GM08714 (cell line): ENCODE measurements at regions not wholly inside any gene's neighbourhood (a gene's known extent, or its start where the extent isn't known, plus 50 kb on each side); places are given as distances from the start of the nearest gene placed in this dataset.

Experiments used
- H3K4me3 ChIP-seq: fragments of 200-500 bp; sonication (Bioruptor generic); 2 replicates; pipeline ENCODE4 v1.5.1; 2014; ENCODE audit warnings: mild to moderate bottlenecking, low read length, inconsistent platforms
- ZNF274 ChIP-seq: IDR thresholded peaks from 2 replicates; pipeline ENCODE4 v1.6.1; 2012; ENCODE audit warnings: mild to moderate bottlenecking, low read depth, low read length

- TF ChIP-seq ZNF274: no peak
- H3K4me3 ChIP-seq: no peak overlapping the region
Observed at GRCh38 chr13:91099877-91100276, 247.6 kb upstream of the MIR17HG start.

- no peak for TF ChIP-seq ZNF274
- H3K4me3 ChIP-seq: no peak overlapping the region
Observed at GRCh38 chr13:91100944-91101343, 246.5 kb upstream of the MIR17HG start.

- TF ChIP-seq ZNF274: no peak
- no peak overlapping the region for H3K4me3 ChIP-seq
Observed at GRCh38 chr13:91101381-91101780, 246.1 kb upstream of the MIR17HG start.

GRCh38 chr13:91105270-91105669, 242.2 kb upstream of the MIR17HG start:
- TF ChIP-seq ZNF274: no peak
- no peak overlapping the region for H3K4me3 ChIP-seq

- H3K4me3 ChIP-seq: no peak overlapping the region
- no peak for TF ChIP-seq ZNF274
Observed at GRCh38 chr13:91106565-91106964, 240.9 kb upstream of the MIR17HG start.

- TF ChIP-seq ZNF274: no peak
- no peak overlapping the region for H3K4me3 ChIP-seq
Observed at GRCh38 chr13:91108315-91108714, 239.2 kb upstream of the MIR17HG start.

GRCh38 chr13:91111476-91112200, 235.8 kb upstream of the MIR17HG start:
- H3K4me3 ChIP-seq: no peak overlapping the region
- TF ChIP-seq ZNF274: no peak

- no peak for TF ChIP-seq ZNF274
Observed at GRCh38 chr13:91112201-91112923, 235.1 kb upstream of the MIR17HG start.

GRCh38 chr13:91112924-91113277, 234.6 kb upstream of the MIR17HG start:
- H3K4me3 ChIP-seq: no peak overlapping the region
- no peak for TF ChIP-seq ZNF274

More at GRCh38 chr13:91112201-91112923, 235.1 kb upstream of the MIR17HG start:
- no peak overlapping the region for H3K4me3 ChIP-seq

GRCh38 chr13:91115776-91116175, 231.7 kb upstream of the MIR17HG start:
- no peak overlapping the region for H3K4me3 ChIP-seq
- no peak for TF ChIP-seq ZNF274

- no peak overlapping the region for H3K4me3 ChIP-seq
- no peak for TF ChIP-seq ZNF274
Observed at GRCh38 chr13:91117351-91117750, 230.1 kb upstream of the MIR17HG start.

- no peak overlapping the region for H3K4me3 ChIP-seq
- TF ChIP-seq ZNF274: no peak
Observed at GRCh38 chr13:91119643-91120042, 227.8 kb upstream of the MIR17HG start.

- H3K4me3 ChIP-seq: no peak overlapping the region
- no peak for TF ChIP-seq ZNF274
Observed at GRCh38 chr13:91122766-91123165, 224.7 kb upstream of the MIR17HG start.

- TF ChIP-seq ZNF274: no peak
- H3K4me3 ChIP-seq: no peak overlapping the region
Observed at GRCh38 chr13:91123456-91124127, 223.9 kb upstream of the MIR17HG start.

- H3K4me3 ChIP-seq: no peak overlapping the region
- no peak for TF ChIP-seq ZNF274
Observed at GRCh38 chr13:91126806-91127205, 220.7 kb upstream of the MIR17HG start.
